OCI-LY3 (cell line): ENCODE measurements at regions not wholly inside any gene's neighbourhood (a gene's known extent, or its start where the extent isn't known, plus 50 kb on each side); places are given as distances from the start of the nearest gene placed in this dataset.

Source experiments
- H2AFZ ChIP-seq: fragments of 200-600, 300-600 bp; shearing (Covaris generic); 2 replicates; pipeline ENCODE4 v1.6.0; 2014; ENCODE audit warnings: antibody characterized with exemption, low read depth, low read length
- H3K27ac ChIP-seq: fragments of 200-600, 300-600 bp; sonication (generic); 2 replicates; pipeline ENCODE4 v1.5.1; 2014; ENCODE audit warnings: mild to moderate bottlenecking, low read length, moderate library complexity, mixed read lengths
- H3K27me3 ChIP-seq: fragments of 200-600, 300-600 bp; sonication (generic); 2 replicates; pipeline ENCODE4 v1.6.1; 2014; ENCODE audit warnings: low read depth, low read length, mixed read lengths
- H3K36me3 ChIP-seq: fragments of 200-600, 300-600 bp; sonication (generic); replicated peaks from 2 replicates; pipeline ENCODE3; 2014; ENCODE audit warnings: low read depth, low read length, mixed read lengths
- H3K4me1 ChIP-seq: fragments of 300-600, 200-600 bp; sonication (generic); 2 replicates; pipeline ENCODE4 v1.6.1; 2014; ENCODE audit warnings: low read length, mixed read lengths
- H3K4me2 ChIP-seq: fragments of 200-600, 300-600 bp; sonication (generic); 2 replicates; pipeline ENCODE4 v1.6.1; 2014; ENCODE audit warnings: low read length, mixed read lengths
- H3K4me3 ChIP-seq: fragments of 300-600, 200-600 bp; sonication (generic); 2 replicates; pipeline ENCODE4 v1.5.1; 2014; ENCODE audit warnings: antibody characterized with exemption, mild to moderate bottlenecking, low read length, moderate library complexity
- H3K79me2 ChIP-seq: fragments of 300-600, 200-600 bp; shearing (Covaris generic); 2 replicates; pipeline ENCODE4 v1.6.1; 2014; ENCODE audit warnings: mild to moderate bottlenecking, low read length, mixed read lengths
- H3K9ac ChIP-seq: fragments of 300-600, 200-600 bp; shearing (Covaris generic); 2 replicates; pipeline ENCODE4 v1.6.0; 2014; ENCODE audit warnings: mild to moderate bottlenecking, low read length, moderate library complexity
- H3K9me3 ChIP-seq: fragments of 200-600, 300-600 bp; shearing (Covaris generic); 2 replicates; pipeline ENCODE4 v1.6.1; 2014; ENCODE audit warnings: low read length, mixed read lengths; ENCODE audit not compliant: insufficient read depth
- H4K20me1 ChIP-seq: fragments of 200-600, 300-600 bp; sonication (generic); 2 replicates; pipeline ENCODE4 v1.6.1; 2016; ENCODE audit warnings: low read length, mixed read lengths; ENCODE audit not compliant: insufficient read depth
- CTCF ChIP-seq: fragments of 200-600, 300-600 bp; sonication (generic); IDR thresholded peaks from 2 replicates; pipeline ENCODE4 v1.5.1; 2014; ENCODE audit warnings: antibody characterized with exemption, low read length, low read depth
- EZH2phosphoT487 ChIP-seq: fragments of 200-600 bp; shearing (Covaris generic); IDR thresholded peaks from 2 replicates; pipeline ENCODE4 v1.6.1; 2018; ENCODE audit warnings: antibody characterized with exemption, mixed run types, low read depth

- H3K9ac ChIP-seq = no peak overlapping the region
- no peaks in the 10 kb centered on the region for H3K4me1 ChIP-seq
- H3K4me2 ChIP-seq = no peak overlapping the region
- H4K20me1 ChIP-seq = no peaks in the 10 kb centered on the region
- H3K79me2 ChIP-seq = no peaks in the 10 kb centered on the region
- H3K27ac ChIP-seq = no peak overlapping the region
- H3K4me3 ChIP-seq = no peak overlapping the region
- TF ChIP-seq EZH2phosphoT487 (no peak), CTCF (no peak)
- H3K9me3 ChIP-seq = no peaks in the 10 kb centered on the region
- H2AFZ ChIP-seq = no peak overlapping the region
- no peaks in the 10 kb centered on the region for H3K27me3 ChIP-seq
- no peaks in the 10 kb centered on the region for H3K36me3 ChIP-seq
Measured at GRCh38 chrX:128543114-128543513, 490.9 kb upstream of the ACTRT1 start.

- no peaks in the 10 kb centered on the region for H3K36me3 ChIP-seq
- H3K27me3 ChIP-seq = no peaks in the 10 kb centered on the region
- H3K4me3 ChIP-seq = 0 out of 2 replicates have a peak overlapping the region, but pooled peaks have one; percentile 33
- no peaks in the 10 kb centered on the region for H3K9me3 ChIP-seq
- H3K9ac ChIP-seq = no peak overlapping the region
- peak overlapping the region; percentile 52 for H3K4me2 ChIP-seq
- H3K27ac ChIP-seq = no peak overlapping the region
- TF ChIP-seq CTCF = peak; percentile 51
- no peak for TF ChIP-seq EZH2phosphoT487
- no peaks in the 10 kb centered on the region for H4K20me1 ChIP-seq
- H3K79me2 ChIP-seq = no peaks in the 10 kb centered on the region
- H2AFZ ChIP-seq = 0 out of 2 replicates have a peak overlapping the region, but pooled peaks have one; percentile 39
- H3K4me1 ChIP-seq = no peaks in the 10 kb centered on the region
Measured at GRCh38 chrX:128518508-128518907, 466.3 kb upstream of the ACTRT1 start.

- no peaks in the 10 kb centered on the region for H3K9me3 ChIP-seq
- no peaks in the 10 kb centered on the region for H3K4me1 ChIP-seq
- H3K9ac ChIP-seq = no peak overlapping the region
- H3K27me3 ChIP-seq = no peaks in the 10 kb centered on the region
- H3K27ac ChIP-seq = no peak overlapping the region
- no peak overlapping the region for H2AFZ ChIP-seq
- TF ChIP-seq CTCF (no peak), EZH2phosphoT487 (no peak)
- no peaks in the 10 kb centered on the region for H4K20me1 ChIP-seq
- H3K4me3 ChIP-seq = no peak overlapping the region
- no peaks in the 10 kb centered on the region for H3K36me3 ChIP-seq
- H3K79me2 ChIP-seq = no peaks in the 10 kb centered on the region
- H3K4me2 ChIP-seq = no peak overlapping the region
Measured at GRCh38 chrX:128517691-128518090, 465.5 kb upstream of the ACTRT1 start.

GRCh38 chrX:128504496-128504895 lies 452.3 kb upstream of the ACTRT1 start:
- H3K9me3 ChIP-seq = no peaks in the 10 kb centered on the region
- H3K27me3 ChIP-seq = no peaks in the 10 kb centered on the region
- no peaks in the 10 kb centered on the region for H3K79me2 ChIP-seq
- H3K4me1 ChIP-seq = no peaks in the 10 kb centered on the region
- H4K20me1 ChIP-seq = no peaks in the 10 kb centered on the region
- no peak overlapping the region for H3K4me3 ChIP-seq
- no peak overlapping the region for H2AFZ ChIP-seq
- no peaks in the 10 kb centered on the region for H3K36me3 ChIP-seq
- no peak for TF ChIP-seq EZH2phosphoT487
- no peak for TF ChIP-seq CTCF
- no peak overlapping the region for H3K4me2 ChIP-seq
- no peak overlapping the region for H3K27ac ChIP-seq
- no peak overlapping the region for H3K9ac ChIP-seq
